DMS114 treated with DMSO at 0.1 percent for 48 hours (cell line): ENCODE measurements at regions not wholly inside any gene's neighbourhood (a gene's known extent, or its start where the extent isn't known, plus 50 kb on each side); places are given as distances from the start of the nearest gene placed in this dataset.

Source experiments
- DNase-seq: peaks from one replicate; lab custom pipeline; 2025; ENCODE audit not compliant: unreplicated experiment; lab: John Stamatoyannopoulos, UW

- no peak for DNase-seq
Observed at GRCh38 chr14:80146941-80147340, 64.4 kb downstream of the DIO2 start.

DNA sequence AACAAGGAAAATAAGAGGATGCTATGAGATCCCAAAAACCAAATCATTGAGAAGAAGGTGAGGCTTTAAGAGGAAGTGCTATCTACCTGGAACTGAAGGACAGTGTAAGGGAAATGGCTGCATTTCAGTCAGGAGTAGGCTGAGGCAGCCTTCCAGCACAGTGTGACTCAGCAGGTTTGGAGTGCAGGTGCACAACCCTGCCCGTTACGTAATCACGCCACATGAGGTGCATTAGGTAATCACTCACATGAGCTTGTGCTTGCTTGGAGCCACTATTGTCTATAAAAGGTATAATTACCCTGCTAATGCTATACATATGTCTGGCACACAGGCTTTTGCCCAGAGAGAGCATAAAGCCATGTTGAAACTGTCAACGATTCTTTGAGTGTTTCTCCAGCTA is 74.9 kb downstream of the DIO2 start:
- DNase-seq = no peak

DNA sequence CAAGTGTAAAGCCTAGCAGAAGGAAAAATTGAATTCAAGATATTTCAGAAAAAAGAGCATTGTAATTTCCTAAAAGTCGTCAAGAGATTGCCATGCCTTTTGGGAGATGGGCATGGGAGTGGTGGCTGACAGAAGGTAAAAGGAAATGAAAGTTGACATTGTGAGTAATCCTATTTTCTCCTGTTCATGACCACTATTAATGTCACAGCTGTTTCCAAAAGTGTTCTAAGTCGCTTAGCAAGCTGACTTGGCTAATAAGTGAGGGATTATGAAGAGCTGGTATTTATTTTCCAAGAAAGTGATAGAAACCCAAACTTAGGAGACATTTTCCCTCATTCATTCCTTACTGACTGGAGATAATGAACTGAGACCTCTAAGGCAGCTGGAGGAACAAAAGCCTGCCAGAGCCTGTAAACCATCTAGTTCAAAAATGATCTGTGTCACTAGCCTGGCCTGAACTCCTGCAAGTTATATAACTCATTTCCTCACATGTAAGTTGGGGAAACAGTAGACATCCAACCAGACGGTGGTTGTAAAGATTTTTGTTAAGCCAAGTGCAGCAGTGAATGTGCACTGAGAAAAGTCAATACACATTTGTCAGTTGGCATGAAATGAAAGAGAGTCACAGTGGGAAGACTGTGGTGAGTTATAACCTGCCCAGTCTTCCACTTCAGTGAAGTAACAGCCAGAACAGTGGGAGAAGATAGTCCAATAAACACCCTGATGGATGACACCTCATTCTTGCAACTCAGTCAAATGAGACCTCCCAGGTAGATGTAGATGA is 75.8 kb downstream of the DIO2 start:
- DNase-seq = no peak

GRCh38 chr14:80134321-80134720 is 77.0 kb downstream of the DIO2 start:
- no peak for DNase-seq

DNA sequence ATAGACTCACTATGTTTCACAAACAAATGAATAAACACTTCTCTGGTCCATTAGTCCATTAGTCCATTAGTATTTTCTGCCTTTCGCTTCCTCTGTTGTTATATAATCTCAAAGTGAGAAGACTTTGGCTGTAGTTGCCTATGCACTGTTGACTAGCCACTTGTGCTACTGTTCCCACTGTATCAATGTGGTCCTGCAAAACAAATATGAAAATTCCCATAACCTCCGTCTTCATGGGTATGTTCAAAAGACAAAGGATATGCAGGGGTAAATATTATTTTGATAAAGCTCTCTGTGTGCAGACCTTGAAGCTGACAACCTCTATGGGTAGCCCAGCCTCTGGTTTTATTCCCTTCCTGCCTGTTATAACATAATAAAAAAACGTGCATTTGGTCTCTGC is 77.8 kb downstream of the DIO2 start:
- no peak for DNase-seq

DNA sequence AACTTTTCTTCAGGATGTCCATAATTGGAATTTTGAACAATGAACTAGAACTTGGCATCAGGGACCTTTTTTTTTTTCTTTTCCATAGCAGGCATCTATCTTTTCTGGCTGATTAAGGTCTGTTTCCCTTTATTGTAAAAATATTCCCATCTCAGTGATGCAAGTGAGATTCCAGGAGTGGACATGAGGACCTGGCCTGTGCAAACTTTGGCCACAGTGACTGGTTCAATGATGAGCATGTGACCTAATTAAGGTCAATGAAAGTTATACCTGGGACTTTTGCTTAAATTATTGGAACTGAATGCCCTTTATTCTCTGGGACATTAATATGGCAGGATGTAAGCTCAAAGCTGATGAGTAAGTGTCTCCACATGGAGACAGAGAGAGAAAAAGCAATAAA is 83.8 kb downstream of the DIO2 start:
- no peak for DNase-seq

GRCh38 chr14:80124794-80125193 is 86.5 kb downstream of the DIO2 start:
- no peak for DNase-seq

- no peak for DNase-seq
Observed at GRCh38 chr14:80117876-80118275, 93.4 kb downstream of the DIO2 start.

- no peak for DNase-seq
Observed at GRCh38 chr14:80116157-80116556, 95.1 kb downstream of the DIO2 start.

DNA sequence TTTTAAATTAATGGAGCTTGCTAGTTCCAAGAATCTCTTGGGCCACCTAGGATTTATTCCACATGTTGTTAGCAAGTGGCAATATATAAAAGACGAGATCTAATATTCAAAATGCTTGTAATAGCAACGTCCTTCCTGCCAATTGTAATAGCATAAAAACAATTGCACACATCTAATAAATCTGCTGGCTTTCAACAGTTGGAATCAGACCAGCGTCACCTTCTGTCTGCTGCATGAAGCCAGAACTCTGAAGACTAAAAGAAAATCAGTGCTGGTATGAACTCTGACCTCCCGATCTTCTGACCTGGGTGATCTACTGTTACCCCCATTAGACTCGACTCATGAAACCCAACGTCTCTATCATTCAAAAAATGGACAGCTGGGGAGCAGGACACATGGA is 100.6 kb downstream of the DIO2 start:
- DNase-seq = no peak

DNA sequence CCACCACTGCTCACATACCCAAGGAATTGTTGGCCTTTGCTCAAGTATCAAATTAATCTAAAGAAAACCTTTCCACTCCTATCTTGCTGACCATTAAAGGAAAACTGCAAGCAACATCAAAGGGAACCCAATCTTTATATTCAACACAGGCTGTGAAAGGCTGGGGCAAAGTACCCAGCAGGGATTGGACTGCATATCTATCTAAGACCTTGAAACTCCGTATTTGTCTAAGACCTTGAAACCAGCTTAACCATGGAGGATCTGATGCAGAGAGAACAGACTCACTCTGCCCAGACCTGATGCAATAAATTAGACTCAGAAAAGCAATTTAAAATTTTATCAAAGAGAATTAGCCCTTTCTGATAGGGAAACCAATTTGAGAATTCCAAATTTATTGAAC is 102.2 kb downstream of the DIO2 start:
- DNase-seq = no peak

DNA sequence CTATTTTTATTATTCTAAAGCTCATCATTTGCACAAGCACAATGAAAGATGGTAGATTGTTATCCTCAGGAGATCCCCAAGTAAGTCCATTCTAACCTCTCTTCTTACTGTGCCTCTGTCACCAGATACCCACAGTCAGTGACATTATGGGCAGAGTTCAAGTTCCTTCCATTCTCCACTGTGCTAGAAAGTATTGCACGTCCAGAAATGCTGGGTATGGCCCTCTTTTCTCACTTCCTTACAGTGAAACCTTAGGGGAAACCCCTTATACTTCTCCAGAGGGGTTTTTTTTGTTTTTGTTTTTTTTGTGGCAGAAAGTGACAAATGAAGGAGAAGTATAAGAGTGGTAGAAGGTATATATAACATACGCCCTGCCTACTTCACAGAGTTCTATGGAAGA is 102.9 kb downstream of the DIO2 start:
- DNase-seq = no peak

DNA sequence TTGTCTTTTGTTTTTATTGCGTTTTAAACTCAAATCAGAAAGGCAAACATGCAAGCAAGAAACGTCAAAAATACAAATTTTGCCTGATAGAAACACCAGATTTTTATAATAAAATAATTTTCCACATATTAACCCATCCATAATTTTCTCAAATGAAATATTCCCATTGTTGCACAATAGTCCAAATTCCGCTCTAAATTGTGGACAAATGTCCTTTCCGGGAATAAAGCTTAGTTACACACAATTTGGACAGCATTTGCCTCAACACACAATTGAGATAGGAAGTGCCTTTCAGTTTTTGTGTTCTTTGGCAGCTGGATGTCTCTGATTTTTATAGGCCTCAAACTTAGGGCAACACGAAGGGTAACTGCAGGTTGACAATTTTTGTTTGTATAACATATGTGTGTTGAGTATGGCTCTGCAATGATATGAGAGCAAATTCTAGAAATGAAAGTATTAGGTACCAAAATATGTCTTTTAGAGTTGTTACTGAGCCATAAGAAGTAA is 105.8 kb downstream of the DIO2 start:
- DNase-seq = no peak

- DNase-seq = no peak
Observed at GRCh38 chr14:80101835-80102234, 109.5 kb downstream of the DIO2 start.

DNA sequence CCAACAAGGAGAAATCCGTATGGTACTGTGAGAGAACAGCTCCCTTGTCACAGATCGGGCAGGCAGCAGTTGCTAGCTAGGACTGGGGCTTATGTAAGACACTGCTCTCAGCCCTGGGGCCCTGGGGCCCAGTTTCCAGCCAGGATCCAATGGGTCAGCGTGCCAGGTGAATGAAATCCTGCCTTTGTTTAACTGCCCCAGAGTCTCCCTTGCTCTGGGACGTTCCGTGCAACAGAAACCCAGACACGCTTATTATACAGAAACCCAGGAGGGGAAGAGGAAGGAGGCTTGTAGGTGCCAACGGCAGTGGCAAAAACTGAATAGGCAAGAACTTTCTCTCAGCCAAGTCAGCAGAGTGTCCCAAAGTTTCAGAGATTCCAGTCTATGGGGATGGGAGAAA is 110.6 kb downstream of the DIO2 start:
- no peak for DNase-seq

- no peak for DNase-seq
Observed at GRCh38 chr14:80095623-80096022, 115.7 kb downstream of the DIO2 start.

DNA sequence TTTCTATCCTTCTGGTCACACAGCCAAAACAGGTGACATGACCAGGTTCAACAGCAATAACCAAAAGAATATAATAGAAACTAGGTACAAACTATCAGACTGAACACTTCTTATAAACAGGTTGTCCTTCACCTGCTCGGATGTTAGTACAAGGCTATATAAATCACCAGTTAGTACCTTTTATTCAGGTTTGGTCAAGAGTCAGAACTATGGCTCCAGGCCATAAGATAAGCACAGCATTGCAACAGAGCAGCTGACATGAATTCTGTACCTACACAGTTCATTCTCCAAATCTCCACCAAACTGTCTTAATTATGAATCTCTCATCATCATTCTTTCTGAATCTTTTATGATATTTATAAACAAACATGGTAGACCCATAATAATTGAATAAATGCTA is 123.9 kb downstream of the DIO2 start:
- DNase-seq = no peak

DNA sequence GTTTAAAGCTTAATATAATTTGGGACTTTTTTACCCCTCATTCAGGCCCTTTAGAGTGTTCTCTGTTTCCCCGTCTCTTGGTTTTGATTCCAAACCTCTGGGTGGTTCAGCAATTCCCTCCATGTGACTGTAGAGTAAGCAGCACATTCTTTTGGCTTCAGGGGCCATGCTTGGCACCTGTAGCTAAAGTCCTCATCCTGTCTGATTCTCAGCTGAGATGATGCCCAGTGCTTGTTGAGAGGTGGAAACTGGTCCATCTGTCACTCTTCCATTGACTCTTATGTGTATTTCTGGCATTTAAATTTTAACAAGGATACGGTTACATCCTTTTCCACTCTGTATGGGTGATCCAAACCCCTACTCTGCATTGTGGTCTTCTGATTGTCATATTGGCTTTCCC is 127.1 kb downstream of the DIO2 start:
- no peak for DNase-seq

DNA sequence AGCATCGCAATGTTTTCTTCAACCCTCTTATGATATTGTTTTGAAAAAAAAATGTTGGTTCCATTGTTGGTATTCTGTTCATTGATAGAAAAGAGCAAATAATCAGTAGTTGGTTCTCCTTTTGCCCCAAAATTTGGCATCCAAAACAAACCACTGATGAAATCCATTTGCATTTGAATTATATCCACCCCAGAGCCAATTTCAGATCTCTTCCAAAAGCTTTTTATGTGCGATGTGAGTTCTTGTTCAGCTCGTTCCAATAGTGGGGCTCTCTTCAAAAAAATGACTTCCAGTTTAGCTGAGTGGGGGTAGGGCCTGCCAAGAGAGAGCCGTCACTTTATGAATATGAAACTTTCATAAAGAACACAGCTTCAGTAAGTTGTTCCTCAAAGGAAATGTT is 130.7 kb downstream of the DIO2 start:
- DNase-seq = no peak

- DNase-seq = no peak
Observed at GRCh38 chr14:80078501-80078900, 132.8 kb downstream of the DIO2 start.

DNA sequence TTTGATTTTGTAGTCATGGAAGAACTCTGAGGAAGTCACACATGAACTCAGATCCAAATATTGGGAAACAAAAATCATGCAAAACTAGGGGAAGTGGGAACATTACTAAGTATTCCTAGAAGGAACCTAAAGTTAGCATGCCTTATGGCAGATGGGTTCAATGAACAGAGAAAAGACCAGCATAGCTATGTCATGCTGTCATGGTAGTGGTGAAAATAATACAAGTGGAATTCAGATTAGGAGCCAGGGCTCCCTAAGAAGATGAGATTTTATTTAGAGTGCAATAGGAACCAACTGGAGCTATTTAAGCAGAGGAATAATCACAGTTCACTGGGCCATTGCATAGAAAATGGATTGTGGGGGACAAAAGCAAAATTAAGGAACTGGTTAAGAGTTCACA is 134.0 kb downstream of the DIO2 start:
- DNase-seq = no peak

GRCh38 chr14:80074900-80075574 is 136.3 kb downstream of the DIO2 start:
- DNase-seq = no peak

GRCh38 chr14:80059041-80059440 is 152.3 kb downstream of the DIO2 start:
- DNase-seq = no peak
